ENCODE measurements at regions not wholly inside any gene's neighbourhood (a gene's known extent, or its start where the extent isn't known, plus 50 kb on each side); places are given as distances from the start of the nearest gene placed in this dataset.
"Not testable (repeated sequence)": the region's sequence is repeated elsewhere in the genome, so short reads cannot be mapped to it uniquely, and the experiment has no call there.

- no peak for DNase-seq
Measured at GRCh38 chr18:59059140-59059539, 80.5 kb upstream of the SEC11C start.

- DNase-seq = peak in 1 of 2 experiments; percentile 48
Measured at GRCh38 chr18:59060551-59060950, 79.1 kb upstream of the SEC11C start.

DNA sequence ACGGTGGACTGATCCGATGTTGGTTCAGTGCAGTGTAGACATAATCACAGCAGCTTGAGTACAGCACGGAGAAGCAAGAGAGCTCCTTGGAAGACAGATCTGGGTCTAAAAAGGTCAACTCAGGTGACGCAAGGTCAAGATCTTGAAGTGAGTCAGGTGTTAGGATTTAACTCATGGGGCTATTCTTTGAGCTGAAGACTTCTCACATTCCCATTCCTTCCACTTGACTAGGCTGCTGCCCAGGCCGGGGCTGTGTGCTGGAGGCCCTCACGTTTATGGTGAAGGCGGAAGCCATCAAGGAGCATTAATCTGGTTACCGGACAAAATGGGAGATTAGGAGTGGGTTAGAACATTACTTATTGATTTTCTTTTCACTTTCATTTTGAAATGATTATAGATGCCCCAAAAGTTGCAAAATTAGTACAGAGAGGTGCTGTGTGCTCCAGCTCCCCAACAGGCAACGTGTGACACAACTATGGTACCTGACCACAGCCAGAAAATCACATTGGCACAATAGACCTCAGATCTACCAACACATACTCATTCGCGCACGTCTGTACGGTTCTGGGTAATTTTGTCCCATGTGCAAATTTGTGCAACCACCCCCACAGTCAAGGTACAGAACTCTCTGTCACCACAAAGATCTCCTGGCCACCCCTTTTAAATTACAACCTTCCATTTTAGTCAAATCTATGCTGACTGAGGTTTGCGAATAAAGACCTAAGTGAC is 77.6 kb upstream of the SEC11C start:
- DNase-seq = no peak

GRCh38 chr18:59062643-59063006 is 77.1 kb upstream of the SEC11C start:
- no peak for DNase-seq

DNA sequence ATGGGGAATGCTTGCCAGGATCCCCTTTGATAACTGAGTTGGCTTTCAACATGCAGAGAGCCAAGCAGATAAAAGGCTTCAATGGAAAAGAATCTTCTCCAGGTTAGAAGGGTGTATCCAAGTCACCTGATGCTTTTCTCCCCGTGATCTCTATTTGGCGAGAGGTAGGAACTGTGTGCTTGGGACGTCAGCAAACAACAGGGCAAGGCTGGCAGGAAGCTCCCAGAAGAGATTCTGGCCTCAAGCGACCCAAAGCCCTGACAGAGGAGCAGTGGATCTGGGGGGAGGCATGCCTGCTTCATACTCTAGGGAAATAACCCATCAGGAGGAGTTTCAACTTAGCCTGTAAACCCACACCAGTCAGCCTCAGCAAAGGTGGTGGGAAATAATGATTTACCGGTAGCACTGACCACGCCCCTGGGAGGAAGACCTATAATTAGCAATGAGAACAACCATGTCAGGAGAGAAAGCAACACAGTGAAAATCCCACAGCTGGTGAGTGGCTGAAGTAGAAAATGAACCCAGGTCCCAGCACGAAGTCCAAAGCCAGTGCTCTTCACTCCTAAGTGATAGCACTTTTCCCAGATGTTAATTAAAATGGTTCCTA is 76.3 kb upstream of the SEC11C start:
- no peak for DNase-seq

DNA sequence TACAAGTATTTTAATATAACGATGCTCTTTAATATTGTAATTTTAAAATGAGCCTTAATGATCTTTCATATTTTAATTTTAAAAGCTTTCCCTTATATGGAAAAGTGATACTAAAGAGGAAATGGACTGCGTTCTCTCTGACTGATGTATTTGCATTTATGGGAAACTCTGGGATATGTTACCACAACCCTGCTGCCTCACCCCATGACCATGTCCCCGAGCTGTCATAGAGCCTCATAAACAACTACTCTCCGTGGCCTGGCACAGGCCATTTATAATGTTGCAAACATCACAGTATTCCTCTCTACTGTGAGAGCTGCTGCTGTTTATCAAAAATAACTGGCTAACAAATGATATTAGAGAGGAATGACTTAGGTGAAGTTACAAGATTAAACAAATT is 75.8 kb upstream of the SEC11C start:
- DNase-seq = no peak

DNA sequence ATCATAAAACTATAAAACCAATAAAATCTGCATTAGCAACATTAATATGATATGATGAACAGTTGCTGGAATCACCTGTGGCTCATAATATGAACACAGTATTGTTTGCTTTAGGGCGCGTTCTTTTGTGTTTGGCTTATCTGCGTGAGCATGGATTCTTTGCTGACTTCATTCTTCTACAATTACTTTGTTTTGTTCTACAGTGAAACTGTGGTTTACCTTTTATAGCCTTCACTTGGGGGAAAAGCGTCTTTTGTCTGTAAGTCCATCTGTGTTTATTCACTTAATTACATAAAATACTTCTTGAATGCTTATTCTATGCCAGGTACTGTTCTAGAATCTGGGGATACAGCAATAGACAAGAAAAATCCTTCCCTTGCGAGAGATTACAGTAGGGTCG is 74.0 kb upstream of the SEC11C start:
- DNase-seq = no peak

- DNase-seq = peak in 1 of 2 experiments; percentile 54
Measured at GRCh38 chr18:59067873-59068272, 71.8 kb upstream of the SEC11C start.

DNA sequence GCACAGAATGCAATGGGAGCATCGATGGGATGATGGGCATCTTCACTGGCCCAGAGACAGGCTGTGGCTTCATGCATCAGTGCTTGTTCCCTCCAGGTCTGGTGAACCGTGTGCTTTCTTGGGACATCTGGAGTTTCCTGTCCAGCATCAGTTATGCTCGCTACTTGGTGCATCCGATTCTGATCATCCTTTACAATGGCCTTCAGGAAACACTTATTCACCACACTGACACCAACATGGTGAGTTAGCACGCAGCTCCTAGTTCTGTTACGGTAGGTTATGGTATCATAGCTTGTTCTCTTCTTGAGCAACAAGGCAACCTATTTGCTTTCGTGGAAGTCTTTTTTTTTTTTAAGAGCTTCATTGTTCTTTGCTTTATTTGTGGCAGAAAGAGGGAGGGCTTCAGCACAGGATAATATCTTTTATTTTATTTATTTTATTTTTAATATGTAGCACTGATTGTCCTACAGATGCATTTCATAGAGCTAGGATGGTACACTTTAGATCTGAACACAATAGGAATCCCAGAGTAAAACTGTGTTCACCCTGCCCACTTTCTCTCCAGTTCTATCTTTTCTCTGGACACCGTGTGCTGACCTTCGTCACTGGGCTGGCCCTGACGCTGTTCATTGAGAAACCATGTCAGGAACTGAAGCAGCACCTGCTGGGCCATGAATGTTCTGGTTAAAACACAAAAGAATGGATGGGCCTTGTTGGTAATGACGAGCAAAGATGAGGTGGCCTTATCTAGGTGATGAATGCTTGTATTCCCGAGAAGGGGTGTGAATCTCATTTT is 71.2 kb upstream of the SEC11C start:
- no peak for DNase-seq

DNA sequence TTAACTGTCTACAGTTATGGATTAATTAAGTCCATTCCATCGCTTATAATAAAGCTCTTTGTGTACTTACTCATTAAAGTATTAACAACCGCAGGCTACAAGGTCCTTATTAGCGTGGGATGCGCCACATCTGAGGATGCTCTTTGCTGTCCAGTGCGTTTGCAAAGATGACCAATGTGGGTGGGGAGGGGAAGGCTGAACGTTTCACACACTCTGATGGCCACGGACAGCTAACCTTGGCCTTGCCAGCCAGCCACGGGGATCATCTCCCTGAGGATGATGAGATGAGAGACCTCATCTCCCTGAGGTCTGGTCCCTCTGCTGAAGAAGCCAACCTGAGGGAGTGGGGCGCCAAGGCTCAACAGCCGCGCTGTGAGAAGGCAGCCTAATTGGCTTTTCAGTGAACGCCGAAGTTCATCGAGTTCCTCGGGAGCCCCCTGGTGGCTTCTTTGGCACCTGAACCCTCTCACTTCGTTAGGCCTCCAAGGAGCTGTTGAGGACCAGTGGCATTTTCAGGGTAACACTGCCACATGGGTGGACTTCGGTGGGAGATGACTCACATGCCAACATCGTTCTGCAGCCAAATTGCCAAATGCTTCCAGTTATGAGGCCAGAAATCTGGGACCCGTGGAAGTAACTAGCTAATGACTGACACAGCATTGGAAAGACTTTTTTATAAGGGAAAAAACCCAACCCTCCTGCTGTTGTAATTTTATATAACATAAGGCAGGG is 69.3 kb upstream of the SEC11C start:
- peak; percentile 52 to 89 for DNase-seq

GRCh38 chr18:59072727-59073421 is 66.8 kb upstream of the SEC11C start:
- DNase-seq = no peak

GRCh38 chr18:59075923-59076322 is 63.8 kb upstream of the SEC11C start:
- no peak for DNase-seq

- no peak for DNase-seq
Measured at GRCh38 chr18:59079264-59079663, 60.4 kb upstream of the SEC11C start.

DNA sequence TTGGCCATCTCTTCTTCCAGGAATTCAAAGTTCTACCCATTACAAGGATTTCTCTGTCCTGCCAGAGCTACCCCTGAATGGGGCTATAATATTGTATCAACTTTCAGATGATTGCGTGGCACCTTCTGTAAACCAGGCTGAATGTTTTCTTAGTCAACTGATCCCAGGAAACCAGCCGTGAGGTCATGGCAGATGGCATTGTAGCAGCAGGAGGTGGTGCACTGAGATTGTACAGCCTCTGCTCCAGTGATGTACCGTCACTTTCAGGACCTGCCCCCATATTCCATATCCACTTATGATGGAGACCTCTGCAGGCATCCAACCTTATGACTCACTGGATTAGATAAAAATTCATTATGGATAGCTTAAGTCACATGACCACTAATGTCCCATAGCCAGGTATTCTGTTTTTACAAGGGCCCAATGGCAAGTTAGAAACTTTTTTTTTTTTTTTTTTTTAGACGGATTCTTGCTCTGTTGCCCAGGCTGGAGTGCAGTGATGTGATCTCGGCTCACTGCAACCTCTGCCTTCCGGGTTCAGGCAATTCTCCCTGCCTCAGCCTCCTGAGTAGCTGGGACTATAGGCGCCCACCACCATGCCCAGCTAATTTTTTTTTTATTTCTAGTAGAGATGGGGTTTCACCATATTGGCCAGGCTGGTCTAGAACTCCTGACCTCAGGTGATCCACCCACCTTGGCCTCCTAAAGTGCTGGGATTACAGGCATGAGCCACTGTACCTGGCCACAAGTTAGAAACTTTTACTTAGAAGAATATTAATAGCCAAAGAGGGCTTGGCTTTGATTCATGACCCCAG is 59.8 kb upstream of the SEC11C start:
- DNase-seq = not testable (repeated sequence)

- no peak for DNase-seq
Measured at GRCh38 chr18:59083136-59083818, 56.4 kb upstream of the SEC11C start.

DNA sequence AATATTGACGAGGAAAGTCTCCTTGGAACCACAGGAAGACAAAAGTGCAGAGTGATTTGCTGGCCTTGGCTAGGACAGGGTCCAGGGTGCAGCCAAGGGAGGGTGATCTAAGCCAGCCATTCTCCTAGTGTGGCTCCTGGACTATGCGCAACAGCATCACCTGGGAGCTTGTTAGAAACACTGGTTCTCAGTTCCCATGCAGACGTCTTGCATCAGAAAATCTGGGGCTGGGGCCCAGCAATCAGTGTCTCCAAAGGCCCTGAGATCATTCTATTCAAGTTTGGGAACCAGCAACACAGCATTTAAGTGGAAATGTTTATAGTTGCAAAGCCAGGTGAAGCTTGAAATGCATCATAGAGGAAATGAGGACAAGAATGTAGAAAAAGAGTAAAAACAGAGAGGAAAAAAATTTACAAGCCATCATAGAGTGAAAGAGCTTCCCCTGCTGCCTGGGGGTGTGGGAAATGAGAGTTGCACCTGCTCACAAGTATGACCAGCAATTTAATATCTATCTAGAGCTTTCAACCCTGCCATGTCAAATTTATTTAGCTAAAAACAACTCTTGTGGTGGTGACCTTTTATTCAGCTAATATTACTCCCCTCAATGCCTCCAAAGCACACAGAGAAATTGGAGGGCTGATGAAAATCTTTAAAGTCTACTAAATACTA is 54.4 kb upstream of the SEC11C start:
- DNase-seq = no peak

- DNase-seq = no peak
Measured at GRCh38 chr18:59085797-59086196, 53.9 kb upstream of the SEC11C start.

DNA sequence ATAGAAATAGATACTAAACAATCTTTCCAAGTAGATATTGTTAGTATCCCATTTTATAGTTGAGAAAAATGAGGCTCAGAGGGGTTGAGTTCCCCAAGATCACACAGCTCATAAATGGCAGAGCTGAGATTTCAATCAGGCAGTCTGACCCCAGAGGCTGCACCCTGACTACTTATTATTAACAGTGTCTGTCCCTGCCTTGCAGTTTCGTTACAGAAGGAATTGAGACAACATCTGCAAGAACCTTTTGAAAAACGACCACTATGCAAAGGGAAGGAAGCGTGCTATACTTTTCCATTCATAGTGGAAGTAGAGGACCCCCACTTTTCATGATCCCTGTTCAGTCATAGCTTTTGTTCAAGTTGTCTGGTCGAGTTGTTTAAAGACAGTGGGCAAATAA is 53.2 kb upstream of the SEC11C start:
- no peak for DNase-seq

DNA sequence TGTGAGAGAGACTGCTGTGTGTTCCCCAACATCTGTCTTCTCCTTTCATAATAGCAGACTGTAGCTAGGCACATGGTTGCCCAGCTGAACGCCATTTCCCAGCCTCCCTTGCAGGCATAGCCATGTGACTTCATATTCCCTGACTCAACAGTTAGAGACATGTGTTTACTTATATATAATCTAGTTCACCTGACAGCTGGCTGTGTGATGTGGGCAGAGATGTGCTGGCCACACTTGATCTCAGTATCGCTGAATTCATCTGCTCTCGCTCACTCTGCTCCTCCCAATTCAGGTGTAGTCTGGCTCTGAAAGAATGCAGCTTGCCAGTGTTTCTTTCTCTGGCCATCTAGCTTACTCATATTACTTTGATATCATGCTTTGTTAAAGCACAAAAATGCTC is 52.3 kb upstream of the SEC11C start:
- DNase-seq = no peak
